CD4-positive, alpha-beta T cell treated with Interleukin-4 for 4 hours (primary cell): ENCODE measurements at regions not wholly inside any gene's neighbourhood (a gene's known extent, or its start where the extent isn't known, plus 50 kb on each side); places are given as distances from the start of the nearest gene placed in this dataset.
"Not testable (repeated sequence)": the region's sequence is repeated elsewhere in the genome, so short reads cannot be mapped to it uniquely, and the experiment has no call there.

Source experiments
- DNase-seq: peaks from one replicate; pipeline ENCODE4 v3.0.0-alpha.2; 2020

DNA sequence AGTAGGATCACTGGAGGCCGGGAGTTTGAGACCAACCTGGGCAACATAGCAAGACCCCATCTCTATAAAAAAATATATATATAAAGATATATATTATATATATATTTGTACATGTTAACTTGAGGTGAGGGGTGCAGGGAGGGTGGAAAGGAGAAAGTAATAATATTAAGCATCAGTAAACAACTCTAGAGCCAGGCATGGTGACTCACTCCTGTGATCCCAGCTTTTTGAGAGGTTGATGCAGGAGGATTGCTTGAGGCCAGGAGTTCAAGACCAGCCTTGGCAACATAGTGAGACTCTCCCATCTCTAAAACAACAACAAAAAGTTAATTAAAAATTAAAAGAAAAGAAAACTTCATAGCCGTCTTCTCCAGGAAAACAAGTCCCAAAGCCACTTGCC, 61.7 kb upstream of the SMURF2 start:
- no peak for DNase-seq

DNA sequence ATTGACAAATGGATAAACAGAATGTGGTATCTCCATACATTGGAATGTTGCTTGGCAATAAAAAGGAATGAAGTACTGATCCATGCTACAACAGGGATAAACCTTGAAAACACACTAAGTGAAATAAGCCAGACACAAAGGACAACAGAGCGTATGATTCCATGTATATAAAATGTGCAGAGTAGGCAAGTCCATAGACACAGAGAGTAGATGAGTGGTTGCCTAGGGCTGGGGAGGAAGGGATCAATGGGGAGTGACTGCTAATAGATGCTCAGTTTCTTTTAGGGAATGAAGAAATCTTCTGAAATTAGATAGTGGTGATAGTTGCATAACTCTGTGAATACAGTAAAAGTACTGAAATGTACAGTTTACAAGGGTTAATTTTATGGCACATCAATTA, 59.4 kb upstream of the SMURF2 start:
- not testable (repeated sequence) for DNase-seq

DNA sequence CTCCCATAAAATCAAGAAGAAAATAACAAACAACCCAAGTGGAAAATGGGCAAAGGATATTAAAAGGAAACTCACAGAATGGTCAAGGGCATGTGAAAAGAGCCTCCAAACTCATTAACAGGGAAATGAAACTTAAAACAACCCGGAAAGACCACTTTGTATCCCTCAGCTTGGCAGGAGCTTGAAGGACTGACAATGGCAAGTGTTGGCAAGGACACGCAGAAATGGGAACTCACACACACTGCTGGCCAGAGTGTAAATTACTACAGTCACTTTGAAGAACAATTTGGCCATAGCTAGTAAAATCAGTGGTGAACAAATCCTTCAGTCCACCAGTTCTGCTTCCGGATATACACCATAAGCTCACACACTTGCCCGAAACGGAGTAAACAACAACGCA, 58.1 kb upstream of the SMURF2 start:
- DNase-seq, result not testable (repeated sequence)

- DNase-seq, result not testable (repeated sequence)
Observed at GRCh38 chr17:64719517-64719916, 57.4 kb upstream of the SMURF2 start.

DNA sequence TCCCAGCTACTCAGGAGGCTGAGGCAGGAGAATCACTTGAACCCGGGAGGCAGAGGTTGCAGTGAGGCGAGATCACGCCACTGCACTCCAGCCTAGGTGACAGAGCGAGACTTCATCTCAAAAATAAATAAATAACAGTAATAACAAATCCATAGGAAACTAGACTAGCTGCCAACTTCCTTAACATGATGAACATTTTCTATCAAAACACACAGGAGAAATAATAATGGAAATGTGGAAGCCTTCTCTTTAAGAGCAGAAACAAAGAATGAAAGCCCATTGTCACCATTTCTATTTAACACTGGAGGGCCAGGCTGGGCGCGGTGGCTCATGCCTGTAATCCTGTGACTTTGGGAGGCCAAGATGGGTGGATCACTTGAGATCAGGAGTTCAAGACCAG, 56.7 kb upstream of the SMURF2 start:
- not testable (repeated sequence) for DNase-seq

GRCh38 chr17:64718058-64718457, 56.0 kb upstream of the SMURF2 start:
- DNase-seq, result no peak

- not testable (repeated sequence) for DNase-seq
Observed at GRCh38 chr17:64716496-64716895, 54.4 kb upstream of the SMURF2 start.

DNA sequence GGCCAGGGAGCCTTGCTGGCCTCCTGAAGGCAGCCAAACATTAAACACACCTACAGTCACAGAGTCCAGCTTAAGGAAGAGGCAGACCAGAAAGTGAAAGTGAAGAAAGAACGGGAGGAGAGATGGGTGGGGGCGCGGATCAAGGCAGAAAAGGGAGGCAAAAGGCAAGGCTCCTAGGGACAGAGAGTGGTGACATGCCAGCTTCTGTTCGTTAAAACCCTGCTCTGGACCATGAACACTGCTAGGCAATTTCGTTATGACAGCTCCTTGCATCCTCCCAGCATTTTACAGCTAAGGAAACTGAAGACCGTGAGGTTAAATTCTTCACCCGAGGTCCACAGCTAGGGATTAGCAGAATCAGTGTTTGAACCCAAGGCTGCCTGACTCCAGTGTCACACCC, 51.7 kb upstream of the SMURF2 start:
- not testable (repeated sequence) for DNase-seq

DNA sequence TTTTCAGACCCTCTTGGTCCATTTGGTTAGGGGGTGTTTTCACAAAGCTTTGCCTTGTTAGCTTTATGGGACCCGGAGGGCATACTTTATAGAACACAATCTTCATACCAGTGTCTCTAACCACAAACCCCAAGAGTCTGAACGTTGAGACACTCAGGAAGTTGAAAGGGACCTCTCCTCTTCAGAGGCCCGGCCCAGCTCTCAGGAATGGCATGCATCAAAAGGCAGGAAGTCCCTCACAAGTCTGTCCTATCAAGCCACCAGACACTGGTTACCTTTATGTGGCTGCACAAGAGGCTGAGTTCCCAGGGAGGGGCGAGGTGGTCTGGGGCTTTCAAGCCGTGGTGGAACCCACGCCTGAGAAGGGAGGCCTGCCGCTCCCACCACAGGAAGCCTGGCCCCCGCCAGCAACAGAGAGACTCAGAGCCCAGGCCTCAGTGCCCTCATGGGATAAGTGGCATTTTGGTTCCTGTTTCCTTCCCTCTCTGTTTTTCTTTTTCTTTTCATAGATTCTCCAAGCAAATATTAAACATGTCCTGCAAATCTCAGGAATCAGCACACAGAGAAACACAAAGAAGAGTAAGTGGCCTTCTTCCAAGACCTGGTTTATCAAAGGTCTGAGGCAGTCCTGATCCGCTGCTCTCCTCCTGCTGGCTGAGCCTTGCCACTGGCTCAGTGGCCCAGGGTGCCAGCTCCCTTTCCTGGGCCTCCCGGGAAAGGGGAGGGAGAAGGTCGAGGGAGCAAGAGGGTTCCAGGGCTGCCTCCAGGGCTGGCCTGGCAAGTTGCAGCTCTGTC, 50.6 kb upstream of the SMURF2 start:
- DNase-seq, result peak; percentile 68
